ENCODE measurements at regions not wholly inside any gene's neighbourhood (a gene's known extent, or its start where the extent isn't known, plus 50 kb on each side); places are given as distances from the start of the nearest gene placed in this dataset.

DNA sequence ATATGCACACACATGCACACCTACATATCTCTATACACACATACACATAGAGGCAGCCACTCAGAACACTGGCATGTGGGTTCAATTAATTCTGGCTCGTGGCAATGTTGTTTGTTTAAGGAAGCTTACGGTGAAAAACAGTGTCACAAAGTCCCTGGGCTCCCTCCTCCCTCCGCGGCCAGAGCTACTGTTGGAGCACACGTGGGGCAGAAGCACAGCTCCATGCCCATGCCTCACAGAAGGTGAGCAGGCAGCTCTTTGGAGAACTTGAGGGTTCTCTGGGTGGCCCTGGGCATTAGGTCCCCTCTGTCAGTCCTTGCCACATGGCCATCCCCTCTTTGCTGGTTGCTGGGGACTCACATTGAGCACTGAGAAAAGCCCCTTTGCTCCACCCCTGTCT, 107.5 kb downstream of the GADD45G start:
- Histone ChIP-seq H3K9ac (ENCODE audit: low read depth, low read length) (no peak overlapping the region), H3K36me3 (ENCODE audit: control insufficient read depth, insufficient read depth, low read length) (no peaks in the 10 kb centered on the region), H3K9me3 (ENCODE audit: control insufficient read depth, insufficient read depth, low read length) (no peaks in the 10 kb centered on the region), H3K4me3 (ENCODE audit: low read depth, low read length) (no peak overlapping the region), H3K4me1 (ENCODE audit: control insufficient read depth, insufficient read depth, low read length) (no peaks in the 10 kb centered on the region), H3K27me3 (ENCODE audit: control insufficient read depth, insufficient read depth, low read length) (no peaks in the 10 kb centered on the region), H3K27ac (ENCODE audit: low read depth, low read length) (no peak overlapping the region)

DNA sequence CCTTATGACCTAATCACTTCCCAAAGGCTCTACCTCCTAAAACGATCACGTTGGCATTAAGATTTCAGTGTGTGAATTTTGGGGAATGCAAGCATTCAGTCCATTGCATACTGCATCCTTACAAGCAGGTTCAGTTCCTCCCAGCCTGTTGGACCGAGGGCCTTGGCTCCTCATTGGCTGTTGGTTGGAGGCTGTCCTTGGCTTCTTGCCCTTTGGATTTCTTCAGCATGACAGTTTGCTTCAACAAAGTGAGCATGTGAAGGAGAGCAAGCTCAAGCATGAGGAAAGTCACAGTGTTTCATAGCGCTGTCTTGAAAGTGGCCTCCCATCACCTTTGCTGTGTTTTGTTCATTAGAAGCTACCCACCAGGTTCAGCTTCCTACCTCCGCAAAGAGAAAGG, 109.5 kb downstream of the GADD45G start:
- Histone ChIP-seq H3K4me3 (ENCODE audit: low read depth, low read length) (no peak overlapping the region), H3K9me3 (ENCODE audit: control insufficient read depth, insufficient read depth, low read length) (no peaks in the 10 kb centered on the region), H3K4me1 (ENCODE audit: control insufficient read depth, insufficient read depth, low read length) (no peaks in the 10 kb centered on the region), H3K27ac (ENCODE audit: low read depth, low read length) (no peak overlapping the region), H3K27me3 (ENCODE audit: control insufficient read depth, insufficient read depth, low read length) (no peaks in the 10 kb centered on the region), H3K36me3 (ENCODE audit: control insufficient read depth, insufficient read depth, low read length) (no peaks in the 10 kb centered on the region), H3K9ac (ENCODE audit: low read depth, low read length) (no peak overlapping the region)

DNA sequence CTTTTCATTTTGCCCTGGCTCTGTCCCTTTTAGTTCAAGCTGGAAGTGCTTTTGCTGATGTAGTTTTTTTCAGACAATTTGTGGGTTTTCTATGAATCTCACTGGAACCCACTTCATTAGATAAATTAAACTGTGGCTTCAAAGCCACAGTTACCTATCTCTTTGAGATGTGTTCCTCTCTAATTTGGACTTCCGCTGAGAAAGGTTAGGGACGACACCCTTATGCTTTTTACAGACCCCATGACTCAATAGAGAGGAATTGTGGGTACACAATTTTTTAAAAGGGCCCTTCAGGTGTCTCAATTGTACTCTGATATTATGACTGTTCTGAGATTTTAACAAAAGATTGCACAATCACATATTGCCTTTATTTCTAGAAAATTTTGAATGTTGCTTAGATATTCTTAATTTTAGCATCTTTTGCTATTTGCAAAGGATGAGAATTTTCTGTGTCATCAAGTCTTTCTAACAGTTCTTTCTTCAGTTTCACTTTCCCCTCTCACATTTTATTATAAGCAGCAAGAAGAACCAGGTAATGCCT, 110.6 kb downstream of the GADD45G start:
- Histone ChIP-seq H3K9me3 (ENCODE audit: control insufficient read depth, insufficient read depth, low read length) (no peaks in the 10 kb centered on the region), H3K4me1 (ENCODE audit: control insufficient read depth, insufficient read depth, low read length) (no peaks in the 10 kb centered on the region), H3K9ac (ENCODE audit: low read depth, low read length) (no peak overlapping the region), H3K36me3 (ENCODE audit: control insufficient read depth, insufficient read depth, low read length) (no peaks in the 10 kb centered on the region), H3K27me3 (ENCODE audit: control insufficient read depth, insufficient read depth, low read length) (no peaks in the 10 kb centered on the region), H3K4me3 (ENCODE audit: low read depth, low read length) (no peak overlapping the region), H3K27ac (ENCODE audit: low read depth, low read length) (no peak overlapping the region)

DNA sequence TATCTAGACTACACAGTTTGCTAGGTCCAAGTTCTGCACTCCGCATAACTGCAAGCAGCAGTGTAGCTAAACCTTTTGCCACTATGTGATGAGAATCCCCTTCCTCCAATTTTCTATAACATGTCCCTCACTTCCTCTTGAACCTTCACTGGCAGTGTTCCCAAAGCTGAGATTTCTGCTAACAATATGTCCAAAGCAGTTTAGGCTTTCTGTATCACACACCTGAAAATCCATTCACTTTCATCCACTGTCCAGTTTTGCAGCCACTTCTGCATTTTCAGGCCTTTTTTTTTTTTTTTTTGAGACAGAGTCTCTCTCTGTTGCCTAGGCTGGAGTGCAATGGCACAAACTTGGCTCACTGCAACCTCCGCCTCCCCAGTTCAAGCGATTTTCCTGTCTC, 111.1 kb downstream of the GADD45G start:
- Histone ChIP-seq H3K9me3 (ENCODE audit: control insufficient read depth, insufficient read depth, low read length) (no peaks in the 10 kb centered on the region), H3K27ac (ENCODE audit: low read depth, low read length) (no peak overlapping the region), H3K9ac (ENCODE audit: low read depth, low read length) (no peak overlapping the region), H3K27me3 (ENCODE audit: control insufficient read depth, insufficient read depth, low read length) (no peaks in the 10 kb centered on the region), H3K4me3 (ENCODE audit: low read depth, low read length) (no peak overlapping the region), H3K4me1 (ENCODE audit: control insufficient read depth, insufficient read depth, low read length) (no peaks in the 10 kb centered on the region), H3K36me3 (ENCODE audit: control insufficient read depth, insufficient read depth, low read length) (no peaks in the 10 kb centered on the region)

DNA sequence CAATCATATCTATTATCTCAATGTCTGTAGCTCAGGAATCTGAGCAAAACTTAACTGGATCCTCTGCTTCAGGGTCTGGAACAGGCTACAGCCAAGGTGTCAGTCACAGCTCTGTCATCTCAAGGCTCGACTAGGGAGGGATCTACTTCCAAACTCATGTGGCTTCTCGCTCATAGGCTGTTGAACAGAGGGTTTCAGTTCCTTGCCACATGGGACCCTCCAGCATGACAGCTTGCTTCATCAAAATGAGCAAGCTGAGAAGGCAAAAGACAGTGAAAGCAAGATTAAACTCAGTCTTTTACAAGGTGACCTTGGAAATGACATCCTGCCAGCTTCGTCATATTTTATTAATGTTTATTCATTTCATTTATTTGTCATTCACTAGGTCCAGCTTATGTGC, 111.7 kb downstream of the GADD45G start:
- H3K9me3 ChIP-seq (ENCODE audit: control insufficient read depth, insufficient read depth, low read length) = no peaks in the 10 kb centered on the region
- H3K36me3 ChIP-seq (ENCODE audit: control insufficient read depth, insufficient read depth, low read length) = no peaks in the 10 kb centered on the region
- no peak overlapping the region for H3K4me3 ChIP-seq (ENCODE audit: low read depth, low read length)
- H3K4me1 ChIP-seq (ENCODE audit: control insufficient read depth, insufficient read depth, low read length) = no peaks in the 10 kb centered on the region
- no peak overlapping the region for H3K9ac ChIP-seq (ENCODE audit: low read depth, low read length)
- no peak overlapping the region for H3K27ac ChIP-seq (ENCODE audit: low read depth, low read length)
- no peaks in the 10 kb centered on the region for H3K27me3 ChIP-seq (ENCODE audit: control insufficient read depth, insufficient read depth, low read length)

DNA sequence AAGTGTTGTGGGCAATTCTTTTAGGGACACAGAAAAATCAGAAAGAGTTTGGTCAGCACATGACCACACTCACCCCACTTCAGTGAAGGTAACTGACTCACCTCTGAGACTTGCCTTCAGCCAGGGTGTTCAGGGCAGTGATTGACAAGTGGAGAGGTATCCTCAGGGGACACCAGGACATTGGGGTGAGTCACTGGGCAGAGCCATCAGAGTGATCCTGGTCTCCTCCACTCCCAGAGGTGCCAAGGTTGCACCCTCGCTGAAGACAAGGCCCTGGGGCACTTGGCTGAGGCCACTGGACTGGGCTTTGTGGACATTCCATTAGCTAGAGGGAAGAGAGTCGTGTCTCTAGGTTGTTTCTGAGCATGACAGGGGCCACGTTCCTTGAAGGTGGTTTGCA, 113.4 kb downstream of the GADD45G start:
- Histone ChIP-seq H3K36me3 (ENCODE audit: control insufficient read depth, insufficient read depth, low read length) (no peaks in the 10 kb centered on the region), H3K9me3 (ENCODE audit: control insufficient read depth, insufficient read depth, low read length) (no peaks in the 10 kb centered on the region), H3K4me1 (ENCODE audit: control insufficient read depth, insufficient read depth, low read length) (no peaks in the 10 kb centered on the region), H3K27ac (ENCODE audit: low read depth, low read length) (no peak overlapping the region), H3K9ac (ENCODE audit: low read depth, low read length) (no peak overlapping the region), H3K27me3 (ENCODE audit: control insufficient read depth, insufficient read depth, low read length) (no peaks in the 10 kb centered on the region), H3K4me3 (ENCODE audit: low read depth, low read length) (no peak overlapping the region)

DNA sequence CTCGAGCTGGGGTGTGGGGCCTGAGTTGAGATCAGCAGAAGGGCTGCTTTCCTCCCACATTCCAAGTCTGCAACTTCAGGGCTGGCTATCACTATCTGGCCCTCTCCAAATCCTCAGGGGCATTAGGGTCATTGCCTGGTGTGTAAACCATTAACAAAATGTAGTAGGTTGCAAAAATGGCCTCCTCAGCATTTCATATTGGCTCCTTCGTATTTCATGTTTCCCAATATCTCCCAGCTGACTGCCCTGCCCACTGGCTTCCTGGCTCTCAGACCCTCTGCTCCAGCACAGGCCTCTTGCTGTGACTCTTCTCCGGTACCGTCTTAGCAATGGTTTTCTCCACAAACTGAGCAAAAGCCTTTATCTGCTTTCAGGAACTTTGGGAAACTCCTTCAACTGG, 113.8 kb downstream of the GADD45G start:
- Histone ChIP-seq H3K9ac (ENCODE audit: low read depth, low read length) (no peak overlapping the region), H3K36me3 (ENCODE audit: control insufficient read depth, insufficient read depth, low read length) (no peaks in the 10 kb centered on the region), H3K4me3 (ENCODE audit: low read depth, low read length) (no peak overlapping the region), H3K9me3 (ENCODE audit: control insufficient read depth, insufficient read depth, low read length) (no peaks in the 10 kb centered on the region), H3K4me1 (ENCODE audit: control insufficient read depth, insufficient read depth, low read length) (no peaks in the 10 kb centered on the region), H3K27me3 (ENCODE audit: control insufficient read depth, insufficient read depth, low read length) (no peaks in the 10 kb centered on the region), H3K27ac (ENCODE audit: low read depth, low read length) (no peak overlapping the region)

DNA sequence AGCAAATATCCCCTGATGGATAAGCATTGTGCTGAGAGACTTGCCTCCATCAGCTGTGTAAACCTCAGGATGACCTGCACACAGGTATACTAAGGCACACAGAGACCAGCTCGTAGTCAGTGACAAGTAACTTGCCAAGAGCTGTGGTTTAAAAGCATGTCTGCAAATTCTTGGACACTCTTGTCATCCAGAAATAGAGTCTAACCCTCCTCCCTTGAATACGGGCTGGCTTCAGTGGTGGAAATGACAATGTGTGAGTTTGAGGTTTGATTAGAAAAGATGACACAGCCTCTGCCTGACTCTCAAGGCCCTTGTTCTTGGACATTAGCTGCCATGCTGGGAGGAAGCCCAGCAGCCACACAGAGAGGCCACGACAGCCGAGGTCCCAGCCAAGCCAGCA, 114.4 kb downstream of the GADD45G start:
- no peaks in the 10 kb centered on the region for H3K27me3 ChIP-seq (ENCODE audit: control insufficient read depth, insufficient read depth, low read length)
- no peaks in the 10 kb centered on the region for H3K4me1 ChIP-seq (ENCODE audit: control insufficient read depth, insufficient read depth, low read length)
- no peaks in the 10 kb centered on the region for H3K36me3 ChIP-seq (ENCODE audit: control insufficient read depth, insufficient read depth, low read length)
- no peak overlapping the region for H3K4me3 ChIP-seq (ENCODE audit: low read depth, low read length)
- no peaks in the 10 kb centered on the region for H3K9me3 ChIP-seq (ENCODE audit: control insufficient read depth, insufficient read depth, low read length)
- H3K9ac ChIP-seq (ENCODE audit: low read depth, low read length) = no peak overlapping the region
- no peak overlapping the region for H3K27ac ChIP-seq (ENCODE audit: low read depth, low read length)

DNA sequence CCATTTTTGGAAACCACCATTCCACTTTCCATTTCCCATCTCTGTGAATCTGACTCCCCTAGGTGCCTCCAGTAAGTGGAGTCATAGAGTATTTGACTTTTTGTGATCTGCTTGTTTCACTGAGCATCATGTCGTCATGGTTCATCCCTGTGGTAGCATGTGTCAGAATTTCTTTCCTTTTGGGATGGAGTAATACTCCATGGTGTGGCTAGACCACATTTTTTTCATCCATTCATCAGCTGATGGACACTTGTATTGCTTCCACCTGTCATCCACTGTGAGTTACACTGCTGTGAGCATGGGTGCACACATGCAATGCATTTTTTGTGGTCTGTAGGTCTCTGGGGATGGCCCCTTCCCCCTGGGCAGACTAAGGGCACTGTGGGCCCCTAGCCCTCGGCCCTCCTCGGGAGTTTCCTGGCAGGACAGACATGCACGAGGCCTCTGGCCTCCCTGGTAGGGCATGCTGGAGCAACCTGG, 115.9 kb downstream of the GADD45G start:
- Histone ChIP-seq H3K27me3 (ENCODE audit: control insufficient read depth, insufficient read depth, low read length) (no peaks in the 10 kb centered on the region), H3K4me1 (ENCODE audit: control insufficient read depth, insufficient read depth, low read length) (no peaks in the 10 kb centered on the region), H3K36me3 (ENCODE audit: control insufficient read depth, insufficient read depth, low read length) (no peaks in the 10 kb centered on the region), H3K9ac (ENCODE audit: low read depth, low read length) (no peak overlapping the region), H3K4me3 (ENCODE audit: low read depth, low read length) (no peak overlapping the region), H3K27ac (ENCODE audit: low read depth, low read length) (no peak overlapping the region), H3K9me3 (ENCODE audit: control insufficient read depth, insufficient read depth, low read length) (no peaks in the 10 kb centered on the region)

DNA sequence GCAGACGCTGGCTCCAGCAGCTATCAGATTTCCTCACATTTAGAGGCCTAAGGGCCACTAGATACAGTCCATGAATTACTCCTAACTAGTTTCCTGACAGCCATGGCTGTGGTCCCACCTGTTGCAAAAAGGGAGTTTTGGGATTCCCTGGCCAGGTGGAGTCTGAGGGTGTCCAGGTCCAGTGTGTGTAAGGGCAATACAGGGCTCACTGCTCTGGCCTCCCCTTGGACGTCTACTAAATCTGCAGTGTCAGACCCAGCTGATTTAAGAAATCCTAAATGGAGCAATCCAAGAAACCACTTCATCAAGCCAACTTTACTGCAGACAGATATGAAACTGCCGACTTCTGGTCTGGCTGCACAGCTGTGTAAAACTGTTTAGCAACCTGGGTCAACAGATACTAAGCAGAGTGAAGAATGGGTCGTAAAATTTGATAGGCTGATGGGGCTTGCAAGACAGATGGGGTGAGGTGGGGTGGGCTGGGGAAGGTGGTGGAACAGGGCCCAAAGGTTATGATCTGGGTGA, 116.4 kb downstream of the GADD45G start:
- H3K27ac ChIP-seq (ENCODE audit: low read depth, low read length) = no peak overlapping the region
- H3K4me3 ChIP-seq (ENCODE audit: low read depth, low read length) = no peak overlapping the region
- H3K9ac ChIP-seq (ENCODE audit: low read depth, low read length) = no peak overlapping the region
- H3K9me3 ChIP-seq (ENCODE audit: control insufficient read depth, insufficient read depth, low read length) = no peaks in the 10 kb centered on the region
- no peaks in the 10 kb centered on the region for H3K36me3 ChIP-seq (ENCODE audit: control insufficient read depth, insufficient read depth, low read length)
- H3K4me1 ChIP-seq (ENCODE audit: control insufficient read depth, insufficient read depth, low read length) = no peaks in the 10 kb centered on the region
- H3K27me3 ChIP-seq (ENCODE audit: control insufficient read depth, insufficient read depth, low read length) = no peaks in the 10 kb centered on the region

DNA sequence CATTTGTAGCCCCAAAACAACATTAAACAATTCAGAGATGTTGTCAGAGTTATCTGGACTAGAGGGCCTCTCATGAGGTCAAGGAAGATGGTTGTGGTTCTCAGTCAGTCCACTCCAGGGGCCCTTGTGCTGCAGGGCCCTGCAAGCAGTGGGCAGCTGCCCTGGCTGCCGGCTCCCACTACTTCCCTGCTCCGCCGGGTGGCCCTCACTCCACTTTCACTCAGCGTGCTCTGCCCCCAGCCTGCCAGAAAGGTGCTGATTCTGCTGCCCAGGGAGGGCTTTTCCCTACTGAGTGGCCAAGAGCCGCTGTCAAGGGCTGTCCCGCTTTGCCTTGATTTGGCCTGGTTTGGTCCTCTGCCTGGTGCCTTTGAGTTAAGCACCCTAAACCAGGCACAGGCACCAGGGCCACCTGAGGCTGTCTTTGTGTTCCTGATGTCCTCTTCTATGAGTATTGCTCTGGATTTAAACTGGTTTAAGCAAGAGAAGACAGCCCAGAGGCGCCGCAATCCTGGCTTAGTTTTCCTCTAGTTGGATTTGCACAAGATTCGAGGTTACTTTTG, 117.2 kb downstream of the GADD45G start:
- H3K4me3 ChIP-seq (ENCODE audit: low read depth, low read length) = no peak overlapping the region
- no peaks in the 10 kb centered on the region for H3K4me1 ChIP-seq (ENCODE audit: control insufficient read depth, insufficient read depth, low read length)
- no peak overlapping the region for H3K9ac ChIP-seq (ENCODE audit: low read depth, low read length)
- no peaks in the 10 kb centered on the region for H3K27me3 ChIP-seq (ENCODE audit: control insufficient read depth, insufficient read depth, low read length)
- H3K9me3 ChIP-seq (ENCODE audit: control insufficient read depth, insufficient read depth, low read length) = no peaks in the 10 kb centered on the region
- H3K36me3 ChIP-seq (ENCODE audit: control insufficient read depth, insufficient read depth, low read length) = no peaks in the 10 kb centered on the region
- H3K27ac ChIP-seq (ENCODE audit: low read depth, low read length) = no peak overlapping the region
